Neural progenitor cell (in vitro differentiated cells): ENCODE measurements at regions not wholly inside any gene's neighbourhood (a gene's known extent, or its start where the extent isn't known, plus 50 kb on each side); places are given as distances from the start of the nearest gene placed in this dataset.

ENCODE experiments used
- DNase-seq: peaks from one replicate; pipeline ENCODE4 v3.0.0-alpha.2; 2016; ENCODE audit warnings: low spot score
- H2AFZ ChIP-seq: fragments of 200-600 bp; sonication (generic); replicated peaks from 2 replicates; pipeline ENCODE4 v1.6.1; 2016; ENCODE audit warnings: antibody characterized with exemption
- H3F3A ChIP-seq: fragments of 200-600 bp; sonication (generic); 2 replicates; pipeline ENCODE4 v1.6.1; 2016; ENCODE audit warnings: antibody characterized with exemption, low read depth
- H3K27ac ChIP-seq: fragments of 200-600 bp; sonication (generic); 2 replicates; pipeline ENCODE4 v1.5.1; 2016; ENCODE audit warnings: mild to moderate bottlenecking
- H3K27me3 ChIP-seq: fragments of 200-600 bp; sonication (generic); 2 replicates; pipeline ENCODE4 v1.6.1; 2016; ENCODE audit warnings: mild to moderate bottlenecking, moderate library complexity
- H3K36me3 ChIP-seq: fragments of 200-600 bp; sonication (generic); 2 replicates; pipeline ENCODE4 v1.5.1; 2016
- H3K4me1 ChIP-seq: fragments of 200-600 bp; sonication (generic); 2 replicates; pipeline ENCODE4 v1.6.1; 2016; ENCODE audit warnings: mixed run types
- H3K4me2 ChIP-seq: fragments of 200-600 bp; sonication (generic); 2 replicates; pipeline ENCODE4 v1.6.1; 2016
- H3K4me3 ChIP-seq: fragments of 200-600 bp; sonication (generic); 2 replicates; pipeline ENCODE4 v1.5.1; 2016
- H3K79me2 ChIP-seq: fragments of 200-600 bp; sonication (generic); 2 replicates; pipeline ENCODE4 v1.6.1; 2016; ENCODE audit warnings: low read depth
- H3K9ac ChIP-seq: fragments of 200-600 bp; sonication (generic); 2 replicates; pipeline ENCODE4 v1.6.1; 2016
- H3K9me3 ChIP-seq: fragments of 200-600 bp; sonication (generic); 2 replicates; pipeline ENCODE4 v1.5.1; 2016; ENCODE audit warnings: low read depth
- H4K20me1 ChIP-seq: fragments of 200-600 bp; sonication (generic); 2 replicates; pipeline ENCODE4 v1.6.1; 2016; ENCODE audit warnings: low read depth
- H3K27ac Mint-ChIP-seq: 3 replicates; pipeline ENCODE4 v1.8.0; 2021; ENCODE audit warnings: mixed read lengths
- H3K27me3 Mint-ChIP-seq: 2 replicates; pipeline ENCODE4 v1.8.0; 2022; ENCODE audit warnings: low read depth, mild to moderate bottlenecking, inconsistent platforms, moderate library complexity, mixed read lengths; ENCODE audit not compliant: insufficient read depth
- H3K36me3 Mint-ChIP-seq: 3 replicates; pipeline ENCODE4 v1.8.0; 2021; ENCODE audit warnings: mixed read lengths
- H3K4me1 Mint-ChIP-seq: 3 replicates; pipeline ENCODE4 v1.8.0; 2021; ENCODE audit warnings: mixed read lengths
- H3K4me3 Mint-ChIP-seq: 3 replicates; pipeline ENCODE4 v1.8.0; 2021; ENCODE audit warnings: mild to moderate bottlenecking, moderate library complexity, mixed read lengths
- H3K9me3 Mint-ChIP-seq: 3 replicates; pipeline ENCODE4 v1.8.0; 2020; ENCODE audit warnings: mixed read lengths
- CTCF ChIP-seq: fragments of 200-600 bp; sonication (generic); IDR thresholded peaks from 2 replicates; pipeline ENCODE4 v1.5.1; 2017; ENCODE audit warnings: antibody characterized with exemption, mild to moderate bottlenecking
- EZH2 ChIP-seq: fragments of 200-600 bp; sonication (generic); IDR thresholded peaks from 2 replicates; pipeline ENCODE4 v1.6.1; 2017; ENCODE audit warnings: antibody characterized with exemption, mild to moderate bottlenecking, moderate library complexity
- EZH2phosphoT487 ChIP-seq: fragments of 200-600 bp; sonication (generic); IDR thresholded peaks from 2 replicates; pipeline ENCODE4 v1.6.1; 2017; ENCODE audit warnings: antibody characterized with exemption

DNA sequence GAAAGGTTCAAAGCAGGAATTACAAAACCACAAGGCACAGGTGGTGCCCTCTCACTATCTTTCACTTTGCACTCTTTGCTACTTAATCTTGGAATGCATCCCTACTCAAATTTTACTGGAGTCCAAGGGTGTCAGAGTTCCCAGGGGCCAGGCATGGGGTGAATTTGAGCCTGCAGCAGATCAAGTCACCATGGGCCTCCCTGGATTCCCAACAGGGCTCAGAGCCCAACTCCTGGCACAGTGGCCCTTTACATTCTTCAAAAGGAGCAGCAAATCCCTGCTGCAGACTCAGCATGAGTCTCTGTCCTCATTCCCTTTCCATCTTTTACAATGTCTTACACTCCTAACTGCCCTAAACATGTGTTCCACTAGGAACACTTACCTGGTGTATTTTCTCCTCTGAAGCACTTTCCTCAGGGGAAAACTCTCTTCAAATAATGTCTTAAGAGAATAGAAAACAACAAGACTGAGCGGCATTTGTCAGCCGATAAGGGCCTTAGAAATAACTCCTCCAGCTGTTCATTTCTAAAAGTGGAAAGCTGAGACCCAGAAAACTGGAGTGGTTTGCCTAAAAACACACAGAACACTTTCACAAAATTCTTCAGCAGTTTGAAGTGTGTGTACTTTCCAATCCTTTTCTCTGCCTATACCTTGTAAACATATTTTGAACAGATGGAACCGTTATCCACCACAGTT is 596.0 kb downstream of the INSC start:
- Mint-ChIP-seq H3K9me3 (peaks cover 4% of the 10 kb centered on the region), H3K27me3 (peaks cover 2% of the 10 kb centered on the region), H3K4me3 (no peak overlapping the region), H3K36me3 (peaks cover 2% of the 10 kb centered on the region), H3K4me1 (peaks cover 37% of the 10 kb centered on the region), H3K27ac (no peak overlapping the region)
- H4K20me1 ChIP-seq = no peaks in the 10 kb centered on the region
- peaks cover 22% of the 10 kb centered on the region for H3K4me1 ChIP-seq
- H3K4me2 ChIP-seq = peak overlapping the region; percentile 54
- TF ChIP-seq EZH2 (no peak), EZH2phosphoT487 (no peak), CTCF (no peak)
- DNase-seq = peak; percentile 12
- H3K79me2 ChIP-seq = no peaks in the 10 kb centered on the region
- H3F3A ChIP-seq = peaks cover 20% of the 10 kb centered on the region
- no peaks in the 10 kb centered on the region for H3K36me3 ChIP-seq
- no peaks in the 10 kb centered on the region for H3K27me3 ChIP-seq
- H3K9me3 ChIP-seq = no peaks in the 10 kb centered on the region
- H3K4me3 ChIP-seq = no peak overlapping the region
- H2AFZ ChIP-seq = no peak overlapping the region
- no peak overlapping the region for H3K27ac ChIP-seq
- no peak overlapping the region for H3K9ac ChIP-seq

DNA sequence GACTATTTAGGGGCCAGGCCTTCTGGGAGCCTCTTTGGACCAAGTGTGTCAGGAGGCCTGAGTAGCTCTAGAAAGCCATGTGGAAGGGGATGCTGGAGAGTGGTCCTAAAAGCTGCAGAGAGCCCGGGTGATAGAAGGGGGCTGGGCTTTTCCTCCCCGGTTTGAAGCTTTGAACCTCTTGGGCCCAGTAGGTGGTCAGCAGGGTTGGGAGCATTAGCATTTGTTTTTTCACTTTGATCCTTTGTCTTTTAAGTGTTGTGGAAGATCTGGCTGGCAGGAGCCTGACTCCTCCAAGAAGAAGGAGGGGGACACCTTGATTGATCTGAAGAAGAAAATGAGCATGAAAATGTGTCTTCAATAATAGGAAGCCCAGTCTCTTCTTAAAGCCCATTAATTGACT is 596.6 kb downstream of the INSC start:
- H3K4me3 ChIP-seq = no peak overlapping the region
- TF ChIP-seq EZH2phosphoT487 (no peak), EZH2 (no peak), CTCF (no peak)
- H3K4me1 Mint-ChIP-seq = peaks cover 40% of the 10 kb centered on the region
- no peak overlapping the region for H3K27ac ChIP-seq
- H3K27ac Mint-ChIP-seq = peak overlapping the region; percentile 72
- peaks cover 6% of the 10 kb centered on the region for H3K27me3 Mint-ChIP-seq
- peaks cover 25% of the 10 kb centered on the region for H3K4me1 ChIP-seq
- H3K4me2 ChIP-seq = peak overlapping the region; percentile 36
- H3K4me3 Mint-ChIP-seq = no peak overlapping the region
- no peaks in the 10 kb centered on the region for H3K36me3 ChIP-seq
- H3K9me3 ChIP-seq = no peaks in the 10 kb centered on the region
- peaks cover 20% of the 10 kb centered on the region for H3F3A ChIP-seq
- H3K9ac ChIP-seq = no peak overlapping the region
- H3K9me3 Mint-ChIP-seq = peaks cover 6% of the 10 kb centered on the region
- no peak overlapping the region for H2AFZ ChIP-seq
- no peaks in the 10 kb centered on the region for H3K27me3 ChIP-seq
- peak; percentile 33 for DNase-seq
- no peaks in the 10 kb centered on the region for H3K79me2 ChIP-seq
- H3K36me3 Mint-ChIP-seq = peaks cover 2% of the 10 kb centered on the region
- no peaks in the 10 kb centered on the region for H4K20me1 ChIP-seq

GRCh38 chr11:15714641-15715399 is 600.1 kb downstream of the INSC start:
- Histone ChIP-seq H3K4me1 (peaks cover 44% of the 10 kb centered on the region), H3K4me3 (no peak overlapping the region), H3K4me2 (no peak overlapping the region), H3K27ac (no peak overlapping the region), H3F3A (peaks cover 20% of the 10 kb centered on the region), H3K9me3 (no peaks in the 10 kb centered on the region), H3K36me3 (no peaks in the 10 kb centered on the region), H3K9ac (no peak overlapping the region), H4K20me1 (no peaks in the 10 kb centered on the region), H3K27me3 (no peaks in the 10 kb centered on the region), H3K79me2 (no peaks in the 10 kb centered on the region), H2AFZ (no peak overlapping the region)
- no peak for DNase-seq
- Mint-ChIP-seq H3K4me1 (peaks cover 53% of the 10 kb centered on the region), H3K27me3 (peaks cover 9% of the 10 kb centered on the region), H3K9me3 (peaks cover 6% of the 10 kb centered on the region), H3K27ac (no peak overlapping the region), H3K36me3 (no peaks in the 10 kb centered on the region), H3K4me3 (no peak overlapping the region)
- TF ChIP-seq EZH2 (no peak), CTCF (no peak), EZH2phosphoT487 (no peak)
